Ishikawa (cell line): ENCODE measurements at regions not wholly inside any gene's neighbourhood (a gene's known extent, or its start where the extent isn't known, plus 50 kb on each side); places are given as distances from the start of the nearest gene placed in this dataset.

Source experiments
- CREB1 ChIP-seq: IDR thresholded peaks from 2 replicates; pipeline ENCODE4 v1.6.1; 2012; ENCODE audit warnings: low read depth
- EP300 ChIP-seq: IDR thresholded peaks from 2 replicates; pipeline ENCODE4 v1.6.1; 2012; ENCODE audit warnings: borderline replicate concordance
- FOXM1 ChIP-seq: IDR thresholded peaks from 2 replicates; pipeline ENCODE4 v1.6.1; 2012; ENCODE audit warnings: low read depth, borderline replicate concordance
- RAD21 ChIP-seq: IDR thresholded peaks from 2 replicates; pipeline ENCODE4 v1.6.1; 2012; ENCODE audit warnings: low read depth
- REST ChIP-seq: IDR thresholded peaks from 2 replicates; pipeline ENCODE4 v1.6.1; 2012; ENCODE audit warnings: low read depth, mild to moderate bottlenecking
- YY1 ChIP-seq: IDR thresholded peaks from 2 replicates; pipeline ENCODE4 v1.6.1; 2012; ENCODE audit warnings: low read depth

- TF ChIP-seq EP300 (no peak), FOXM1 (no peak), RAD21 (no peak), YY1 (no peak), REST (no peak), CREB1 (no peak)
Observed at GRCh38 chr2:37555457-37555856, 116.0 kb downstream of the CDC42EP3 start.
